ENCODE measurements at regions not wholly inside any gene's neighbourhood (a gene's known extent, or its start where the extent isn't known, plus 50 kb on each side); places are given as distances from the start of the nearest gene placed in this dataset.

DNA sequence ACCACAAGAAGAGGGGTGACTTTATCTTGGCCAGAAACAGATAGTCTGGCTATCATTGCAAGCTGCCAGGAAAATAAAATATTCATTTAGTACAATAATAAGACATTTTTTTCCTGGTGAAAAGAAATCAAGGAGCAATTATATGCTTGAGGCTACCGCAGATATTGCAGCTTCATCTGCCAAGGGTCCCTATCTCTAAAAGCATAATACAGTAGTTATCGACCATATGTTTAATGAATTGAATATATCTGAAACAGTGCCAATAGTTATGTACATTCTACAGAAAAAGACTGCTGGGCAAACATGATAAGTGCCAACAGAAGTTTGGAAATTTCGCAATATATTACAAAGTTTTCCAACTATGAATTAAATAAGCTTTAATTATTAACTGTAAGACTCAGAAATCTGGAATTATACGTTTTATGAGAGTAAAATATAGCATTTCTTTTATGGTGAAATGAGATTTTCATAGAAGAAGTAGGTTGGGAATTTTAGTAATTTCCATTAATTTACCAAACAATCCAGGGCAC is 561.1 kb upstream of the ZP4 start:
- TF ChIP-seq, protein P1, sequence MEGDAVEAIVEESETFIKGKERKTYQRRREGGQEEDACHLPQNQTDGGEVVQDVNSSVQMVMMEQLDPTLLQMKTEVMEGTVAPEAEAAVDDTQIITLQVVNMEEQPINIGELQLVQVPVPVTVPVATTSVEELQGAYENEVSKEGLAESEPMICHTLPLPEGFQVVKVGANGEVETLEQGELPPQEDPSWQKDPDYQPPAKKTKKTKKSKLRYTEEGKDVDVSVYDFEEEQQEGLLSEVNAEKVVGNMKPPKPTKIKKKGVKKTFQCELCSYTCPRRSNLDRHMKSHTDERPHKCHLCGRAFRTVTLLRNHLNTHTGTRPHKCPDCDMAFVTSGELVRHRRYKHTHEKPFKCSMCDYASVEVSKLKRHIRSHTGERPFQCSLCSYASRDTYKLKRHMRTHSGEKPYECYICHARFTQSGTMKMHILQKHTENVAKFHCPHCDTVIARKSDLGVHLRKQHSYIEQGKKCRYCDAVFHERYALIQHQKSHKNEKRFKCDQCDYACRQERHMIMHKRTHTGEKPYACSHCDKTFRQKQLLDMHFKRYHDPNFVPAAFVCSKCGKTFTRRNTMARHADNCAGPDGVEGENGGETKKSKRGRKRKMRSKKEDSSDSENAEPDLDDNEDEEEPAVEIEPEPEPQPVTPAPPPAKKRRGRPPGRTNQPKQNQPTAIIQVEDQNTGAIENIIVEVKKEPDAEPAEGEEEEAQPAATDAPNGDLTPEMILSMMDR (IDR thresholded peaks at IDR 0.05; ENCODE audit: insufficient read depth, low read length, poor library complexity, severe bottlenecking) = no peak
- TF ChIP-seq EZH2phosphoT487 (conservative IDR thresholded peaks at IDR 0.05; ENCODE audit: low read length) = no peak
- no peak overlapping the region for H3K4me3 ChIP-seq (ENCODE audit: insufficient read depth, low read length, poor library complexity, severe bottlenecking)
- no peaks in the 10 kb centered on the region for H3K79me2 ChIP-seq (ENCODE audit: insufficient read depth, low read length)
- H3F3A ChIP-seq (ENCODE audit: insufficient read depth) = no peaks in the 10 kb centered on the region
- H3K27me3 ChIP-seq (ENCODE audit: low read length) = no peaks in the 10 kb centered on the region
- H2AFZ ChIP-seq (ENCODE audit: low read depth, low read length, severe bottlenecking) = no peak overlapping the region
- no peak overlapping the region for H3K9ac ChIP-seq (ENCODE audit: low read length)
- no peak overlapping the region for H3K4me2 ChIP-seq (ENCODE audit: low read depth, low read length, poor library complexity, severe bottlenecking)
- no peak overlapping the region for H3K27ac ChIP-seq (ENCODE audit: low read depth, low read length)
- no peaks in the 10 kb centered on the region for H4K20me1 ChIP-seq (ENCODE audit: low read depth, low read length)
- H3K9me2 ChIP-seq (replicated peaks; ENCODE audit: insufficient read depth, low read length) = no peaks in the 10 kb centered on the region
- no peaks in the 10 kb centered on the region for H3K9me3 ChIP-seq (ENCODE audit: insufficient read depth, low read length)
- H3K36me3 ChIP-seq (ENCODE audit: low read length) = no peaks in the 10 kb centered on the region

DNA sequence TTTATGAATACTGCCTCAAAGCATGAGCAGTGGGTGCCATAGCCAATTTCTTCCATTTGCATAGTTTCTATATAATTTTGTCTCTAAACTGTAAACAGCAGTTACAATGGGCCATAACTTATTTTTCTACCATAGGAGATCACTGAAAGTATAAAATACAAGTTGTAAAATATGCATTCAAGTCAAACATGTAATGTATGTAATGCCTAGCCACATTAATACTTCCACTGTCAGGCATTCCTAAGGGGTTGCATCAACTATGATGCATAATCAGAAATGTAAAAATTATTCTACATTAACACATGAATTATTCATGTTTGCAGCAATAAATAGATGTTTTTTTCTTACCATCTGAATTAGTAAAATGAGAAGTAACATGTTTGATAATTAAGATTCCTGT is 560.3 kb upstream of the ZP4 start:
- no peaks in the 10 kb centered on the region for H3K36me3 ChIP-seq (ENCODE audit: low read length)
- no peaks in the 10 kb centered on the region for H3K79me2 ChIP-seq (ENCODE audit: insufficient read depth, low read length)
- H3K27ac ChIP-seq (ENCODE audit: low read depth, low read length) = no peak overlapping the region
- H3K9me3 ChIP-seq (ENCODE audit: insufficient read depth, low read length) = no peaks in the 10 kb centered on the region
- H3K9me2 ChIP-seq (replicated peaks; ENCODE audit: insufficient read depth, low read length) = no peaks in the 10 kb centered on the region
- no peak overlapping the region for H2AFZ ChIP-seq (ENCODE audit: low read depth, low read length, severe bottlenecking)
- H4K20me1 ChIP-seq (ENCODE audit: low read depth, low read length) = no peaks in the 10 kb centered on the region
- no peak overlapping the region for H3K4me2 ChIP-seq (ENCODE audit: low read depth, low read length, poor library complexity, severe bottlenecking)
- H3K9ac ChIP-seq (ENCODE audit: low read length) = no peak overlapping the region
- TF ChIP-seq, protein P1 (IDR thresholded peaks at IDR 0.05; ENCODE audit: insufficient read depth, low read length, poor library complexity, severe bottlenecking) = no peak
- no peak for TF ChIP-seq EZH2phosphoT487 (conservative IDR thresholded peaks at IDR 0.05; ENCODE audit: low read length)
- no peaks in the 10 kb centered on the region for H3F3A ChIP-seq (ENCODE audit: insufficient read depth)
- no peaks in the 10 kb centered on the region for H3K27me3 ChIP-seq (ENCODE audit: low read length)
- no peak overlapping the region for H3K4me3 ChIP-seq (ENCODE audit: insufficient read depth, low read length, poor library complexity, severe bottlenecking)

DNA sequence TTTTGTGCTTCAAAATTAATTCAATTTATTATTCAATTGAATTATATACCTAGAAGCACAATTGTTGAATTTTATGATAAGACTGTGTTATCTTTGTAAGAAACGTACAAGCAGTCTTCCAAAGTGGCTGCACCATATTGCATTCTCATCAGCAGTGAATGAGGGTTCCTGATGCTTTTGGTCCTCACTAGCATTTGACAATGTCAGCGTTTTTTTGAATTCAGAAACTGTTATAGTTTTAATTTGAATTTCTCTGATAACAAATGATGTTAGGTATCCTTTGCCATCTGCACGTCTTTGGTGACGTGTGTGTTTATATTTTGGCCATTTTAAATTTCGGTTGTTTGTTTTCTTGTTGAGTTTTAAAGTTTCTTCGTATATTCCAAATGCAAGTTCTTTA is 553.0 kb upstream of the ZP4 start:
- no peaks in the 10 kb centered on the region for H3K9me2 ChIP-seq (replicated peaks; ENCODE audit: insufficient read depth, low read length)
- no peak overlapping the region for H3K4me3 ChIP-seq (ENCODE audit: insufficient read depth, low read length, poor library complexity, severe bottlenecking)
- TF ChIP-seq, protein P1 (IDR thresholded peaks at IDR 0.05; ENCODE audit: insufficient read depth, low read length, poor library complexity, severe bottlenecking) = no peak
- TF ChIP-seq EZH2phosphoT487 (conservative IDR thresholded peaks at IDR 0.05; ENCODE audit: low read length) = no peak
- no peaks in the 10 kb centered on the region for H4K20me1 ChIP-seq (ENCODE audit: low read depth, low read length)
- H3K9me3 ChIP-seq (ENCODE audit: insufficient read depth, low read length) = no peaks in the 10 kb centered on the region
- no peak overlapping the region for H3K4me2 ChIP-seq (ENCODE audit: low read depth, low read length, poor library complexity, severe bottlenecking)
- H3K9ac ChIP-seq (ENCODE audit: low read length) = no peak overlapping the region
- no peaks in the 10 kb centered on the region for H3F3A ChIP-seq (ENCODE audit: insufficient read depth)
- H3K27ac ChIP-seq (ENCODE audit: low read depth, low read length) = no peak overlapping the region
- no peak overlapping the region for H2AFZ ChIP-seq (ENCODE audit: low read depth, low read length, severe bottlenecking)
- no peaks in the 10 kb centered on the region for H3K36me3 ChIP-seq (ENCODE audit: low read length)
- H3K79me2 ChIP-seq (ENCODE audit: insufficient read depth, low read length) = no peaks in the 10 kb centered on the region
- no peaks in the 10 kb centered on the region for H3K27me3 ChIP-seq (ENCODE audit: low read length)
